CD1c-positive myeloid dendritic cell (primary cell): ENCODE measurements at regions not wholly inside any gene's neighbourhood (a gene's known extent, or its start where the extent isn't known, plus 50 kb on each side); places are given as distances from the start of the nearest gene placed in this dataset.

Source experiments
- DNase-seq: peaks from one replicate; pipeline ENCODE4 v3.0.0-alpha.2; 2016; ENCODE audit errors: extremely low spot score

DNA sequence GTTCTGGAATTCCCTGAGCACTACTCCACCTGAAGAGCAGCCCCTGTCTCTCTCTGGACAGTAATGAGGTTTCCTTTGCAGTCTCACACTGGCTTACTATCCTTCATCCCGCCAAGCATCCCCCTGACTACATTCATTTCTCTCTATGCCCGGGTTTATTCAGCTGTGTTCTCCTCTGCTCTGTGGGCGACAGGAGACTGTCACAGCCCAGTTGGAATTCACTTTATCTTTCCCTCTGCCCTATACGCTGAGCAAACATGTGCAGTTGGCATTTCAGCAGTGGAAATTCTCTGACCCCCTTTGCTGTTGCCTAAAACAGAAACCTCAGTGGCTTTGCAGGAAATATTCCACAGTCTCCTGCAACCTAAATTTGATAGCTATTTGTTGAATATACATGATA, 83.5 kb upstream of the MAX start:
- no peak for DNase-seq

DNA sequence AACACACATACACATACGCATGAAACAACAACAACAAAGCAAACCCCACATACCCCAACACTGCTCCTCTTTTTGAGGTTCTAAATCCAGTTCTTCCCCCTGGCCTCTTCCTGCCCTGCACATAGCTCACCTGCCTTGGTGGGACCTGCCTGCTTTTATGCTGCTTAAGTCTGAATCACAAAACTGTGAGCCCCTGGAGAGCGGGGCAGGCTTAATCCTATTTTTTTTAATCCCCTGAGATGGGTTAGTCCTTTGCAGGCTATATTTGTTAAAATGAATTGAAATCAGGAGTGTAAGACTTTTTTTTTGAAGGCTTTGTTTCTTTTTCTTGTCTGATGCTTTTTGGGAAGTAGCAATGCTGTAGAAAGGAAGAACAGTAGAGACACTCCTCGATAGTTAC, 84.6 kb upstream of the MAX start:
- DNase-seq, result no peak

- DNase-seq, result no peak
Measured at GRCh38 chr14:65187421-65188049, 85.2 kb upstream of the MAX start.

GRCh38 chr14:65190312-65190711, 88.0 kb upstream of the MAX start:
- DNase-seq, result no peak

DNA sequence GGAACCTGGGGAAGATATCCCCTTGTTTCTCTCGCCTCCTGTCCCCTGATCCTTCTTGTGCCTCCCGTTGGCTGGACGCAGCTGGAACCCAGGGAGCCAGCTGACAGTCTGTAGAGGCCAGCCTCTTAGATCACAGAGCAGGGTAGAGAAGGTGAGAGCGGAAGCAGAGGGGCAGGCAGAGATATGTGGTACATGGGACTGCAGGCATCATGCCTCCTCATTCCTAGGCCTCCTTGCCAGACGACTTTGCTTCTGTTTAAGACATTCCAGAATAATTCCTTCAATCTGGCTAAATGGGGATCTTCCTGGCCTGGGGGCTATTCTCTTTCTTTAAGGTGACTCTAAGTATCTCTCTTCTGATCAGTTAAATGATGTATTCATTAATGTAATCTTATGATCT, 89.4 kb upstream of the MAX start:
- DNase-seq, result no peak

DNA sequence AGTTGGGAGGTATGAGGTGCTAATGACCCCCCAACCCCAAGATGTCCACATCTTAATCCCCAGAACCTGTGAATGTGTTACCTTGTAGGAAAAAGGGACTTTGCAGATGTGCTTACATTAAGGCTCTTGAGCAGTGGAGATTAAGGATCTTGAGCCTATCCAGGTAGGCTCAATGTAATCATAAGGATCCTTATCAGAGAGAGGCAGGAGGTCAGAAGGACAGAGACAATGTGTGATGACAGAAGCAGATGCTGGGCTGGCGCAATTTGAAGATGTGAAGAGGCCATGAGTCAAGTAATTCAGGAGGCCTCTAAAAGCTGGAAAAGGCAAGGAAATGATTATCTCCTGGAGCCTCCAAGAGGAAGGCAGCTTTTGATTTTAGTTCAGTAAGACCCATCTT, 90.4 kb upstream of the MAX start:
- no peak for DNase-seq

DNA sequence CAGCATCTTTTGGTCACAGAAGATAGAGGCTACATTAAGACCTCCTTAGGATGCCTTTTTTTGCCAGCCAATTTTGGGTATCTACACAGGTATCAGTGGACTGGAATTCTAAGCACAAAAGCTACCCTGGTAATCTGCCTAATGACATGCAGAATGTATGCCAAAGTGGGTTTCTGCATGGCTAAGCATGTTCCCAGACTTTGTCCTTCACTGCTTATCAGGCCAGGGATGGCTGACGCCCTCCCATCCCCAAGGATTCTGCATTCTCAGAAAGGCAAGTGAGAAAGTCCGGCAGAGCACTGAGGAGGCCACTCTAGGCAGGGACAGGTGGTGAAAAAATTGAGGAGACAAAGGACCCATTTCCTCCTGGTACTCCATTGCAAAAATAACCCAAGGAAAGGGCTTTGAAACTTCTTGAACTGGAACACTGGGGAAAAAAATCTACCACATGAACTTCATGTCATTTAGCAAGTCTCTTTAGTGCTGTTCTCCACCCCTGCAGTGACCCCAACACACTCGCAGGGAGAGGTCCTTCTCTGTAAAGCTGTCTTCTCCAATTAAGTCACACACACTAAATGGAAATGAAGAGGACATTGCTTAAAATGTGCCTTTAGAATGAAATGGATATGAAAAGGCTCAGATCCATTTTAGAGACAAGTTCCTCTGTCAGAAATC, 91.7 kb upstream of the MAX start:
- DNase-seq, result no peak

DNA sequence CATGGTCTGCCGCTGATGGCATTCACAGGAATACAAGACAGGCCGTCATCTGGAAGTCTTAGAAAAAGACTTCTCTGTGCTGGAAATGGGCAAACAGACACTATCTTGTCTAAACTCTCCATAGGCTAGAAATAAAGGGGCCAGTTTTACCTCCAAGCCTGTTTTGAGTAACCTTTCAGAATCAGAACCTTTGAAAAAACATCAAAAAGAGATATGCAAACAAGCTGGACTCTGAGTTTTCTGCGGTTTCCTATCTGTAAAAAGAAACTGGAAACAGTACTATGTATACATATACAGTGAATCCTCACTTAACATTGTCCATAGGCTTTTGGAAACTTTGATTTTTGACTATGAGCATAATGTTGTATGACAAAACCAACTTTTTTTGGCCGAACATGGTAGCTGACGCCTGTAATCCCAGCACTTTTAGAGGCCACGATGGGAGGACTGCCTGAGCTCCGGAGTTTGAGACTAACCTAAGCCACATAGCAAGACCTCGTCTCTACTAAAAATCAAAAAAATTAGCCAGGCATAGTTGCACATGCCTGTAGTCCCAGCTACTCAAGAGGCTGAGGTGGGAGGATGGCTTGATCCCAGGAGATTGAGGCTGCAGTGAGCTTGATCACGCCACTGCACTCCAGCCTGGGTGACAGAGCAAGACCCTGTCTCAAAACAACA, 92.9 kb upstream of the MAX start:
- DNase-seq, result no peak

GRCh38 chr14:65198346-65198745, 96.0 kb upstream of the MAX start:
- no peak for DNase-seq

DNA sequence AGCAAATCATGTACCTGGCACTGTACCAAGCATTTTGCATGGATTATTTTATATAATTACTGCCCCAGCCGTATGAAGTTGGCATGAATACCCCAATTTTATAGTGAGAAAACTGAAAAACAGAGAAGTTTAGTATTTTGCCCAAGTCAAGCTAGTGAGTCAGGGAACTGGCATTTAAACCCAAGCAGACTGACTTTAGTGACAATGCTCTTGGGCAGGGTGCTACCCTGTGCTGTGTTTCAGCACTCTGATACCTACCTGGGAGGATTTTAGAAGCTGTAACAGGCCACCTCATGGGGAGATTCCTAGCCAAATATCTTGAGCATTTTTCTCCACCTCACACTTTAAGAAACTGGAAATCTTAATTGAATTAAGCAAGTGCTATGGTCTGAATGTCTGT, 98.1 kb upstream of the MAX start:
- DNase-seq, result no peak

- DNase-seq, result no peak
Measured at GRCh38 chr14:65203574-65203973, 101.3 kb upstream of the MAX start.

DNA sequence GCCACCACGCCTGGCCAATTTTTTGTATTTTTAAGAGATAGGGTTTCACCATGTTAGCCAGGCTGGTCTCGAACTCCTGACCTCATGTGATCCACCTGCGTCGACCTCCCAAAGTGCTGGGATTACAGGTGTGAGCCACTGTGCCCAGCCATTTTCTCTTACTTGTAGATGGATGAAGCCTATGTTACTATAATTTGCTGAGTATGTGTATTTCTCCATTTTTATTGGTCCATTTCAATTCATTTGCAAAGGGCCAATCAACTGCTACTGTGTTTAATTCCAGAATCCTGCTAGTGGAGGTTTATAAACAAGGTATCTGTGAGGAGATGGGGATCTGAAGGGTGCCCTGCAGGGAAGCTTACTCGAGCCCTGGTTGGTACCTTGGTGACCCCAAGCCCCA, 101.7 kb upstream of the MAX start:
- DNase-seq, result no peak

DNA sequence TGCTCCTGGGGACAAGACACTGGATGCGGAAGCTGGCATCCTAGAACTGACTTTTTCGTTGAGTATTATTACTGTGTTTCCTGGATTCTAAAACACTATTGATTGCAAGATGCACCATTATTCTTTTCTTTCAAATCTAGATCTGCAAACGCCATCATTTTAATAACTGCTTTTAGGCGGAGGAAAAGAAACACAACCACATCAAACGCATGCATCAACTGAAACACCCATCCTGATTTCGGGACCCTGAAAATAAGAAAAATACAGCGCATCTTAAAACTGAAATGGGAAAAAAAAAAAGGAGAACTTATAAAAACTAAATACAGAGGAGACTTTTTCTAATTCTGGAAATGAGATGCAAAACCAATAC, 103.7 kb upstream of the MAX start:
- DNase-seq, result no peak

GRCh38 chr14:65206448-65207096, 104.3 kb upstream of the MAX start:
- DNase-seq, result peak; percentile 88

DNA sequence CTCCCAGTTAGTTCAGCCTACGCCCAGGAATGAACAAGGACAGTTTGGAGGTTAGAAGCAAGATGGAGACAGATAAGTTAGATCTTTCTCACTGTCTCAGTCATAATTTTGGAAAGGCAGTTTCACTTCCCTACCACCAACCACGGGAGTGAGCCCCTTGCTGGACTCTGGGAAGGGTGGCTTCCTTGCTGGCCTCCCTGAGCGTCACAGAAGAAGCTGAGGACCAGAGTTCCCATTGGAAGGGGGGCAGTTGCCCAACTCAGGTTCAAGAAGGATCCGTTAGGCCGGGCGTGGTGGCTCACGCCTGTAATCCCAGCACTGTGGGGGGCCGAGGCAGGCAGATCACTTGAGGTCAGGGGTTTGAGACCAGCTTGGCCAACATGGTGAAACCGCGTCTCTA, 106.2 kb upstream of the MAX start:
- DNase-seq, result peak; percentile 77

DNA sequence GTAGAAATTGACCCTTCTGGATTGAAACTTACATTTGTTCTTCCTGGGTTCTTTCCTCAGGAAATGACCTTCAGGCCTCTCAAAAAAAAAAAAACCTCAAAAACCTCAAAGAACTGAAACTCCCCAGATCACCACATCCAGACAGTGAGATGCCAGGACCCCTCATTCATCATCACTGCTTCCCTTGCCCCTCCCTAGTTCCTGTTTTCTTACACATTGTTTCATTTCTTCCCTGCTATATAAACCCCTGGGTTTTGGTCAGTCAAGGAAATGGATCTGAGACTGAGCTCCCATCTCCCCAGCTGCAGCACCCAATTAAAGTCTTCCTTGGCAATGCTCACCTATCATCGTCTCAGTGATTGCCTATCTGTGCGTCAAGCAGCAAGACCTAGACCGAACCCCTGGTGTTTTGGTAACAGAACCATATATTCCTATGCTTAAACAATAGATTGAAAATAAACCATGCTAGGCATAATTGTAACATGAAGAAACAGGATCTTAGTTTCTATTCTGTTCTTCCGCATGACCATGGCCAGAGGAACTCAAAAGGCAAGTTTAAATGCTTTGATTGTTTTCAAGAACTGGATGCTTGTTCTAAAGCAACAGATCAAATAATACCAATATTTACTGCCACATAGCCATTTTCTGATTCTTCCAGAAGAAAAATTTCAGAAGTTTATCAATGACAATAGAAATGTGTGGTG, 108.0 kb upstream of the MAX start:
- DNase-seq, result peak; percentile 69

DNA sequence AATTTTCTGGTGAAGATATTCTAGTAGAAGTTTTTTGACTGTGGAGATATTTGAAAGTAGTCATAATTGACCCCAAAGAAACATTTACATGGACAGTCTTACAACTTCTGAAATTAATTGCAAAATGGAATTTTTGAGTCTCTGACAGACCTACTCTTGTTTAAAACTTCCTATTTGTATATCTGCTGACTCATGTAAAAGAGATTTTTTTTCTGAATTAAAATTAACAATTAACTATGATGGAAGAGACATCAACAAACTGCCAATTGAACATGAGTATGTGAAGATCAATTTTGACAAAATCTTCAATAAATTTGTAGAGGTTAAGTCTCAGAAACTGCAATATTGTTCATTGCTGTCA, 108.5 kb upstream of the MAX start:
- DNase-seq, result no peak

DNA sequence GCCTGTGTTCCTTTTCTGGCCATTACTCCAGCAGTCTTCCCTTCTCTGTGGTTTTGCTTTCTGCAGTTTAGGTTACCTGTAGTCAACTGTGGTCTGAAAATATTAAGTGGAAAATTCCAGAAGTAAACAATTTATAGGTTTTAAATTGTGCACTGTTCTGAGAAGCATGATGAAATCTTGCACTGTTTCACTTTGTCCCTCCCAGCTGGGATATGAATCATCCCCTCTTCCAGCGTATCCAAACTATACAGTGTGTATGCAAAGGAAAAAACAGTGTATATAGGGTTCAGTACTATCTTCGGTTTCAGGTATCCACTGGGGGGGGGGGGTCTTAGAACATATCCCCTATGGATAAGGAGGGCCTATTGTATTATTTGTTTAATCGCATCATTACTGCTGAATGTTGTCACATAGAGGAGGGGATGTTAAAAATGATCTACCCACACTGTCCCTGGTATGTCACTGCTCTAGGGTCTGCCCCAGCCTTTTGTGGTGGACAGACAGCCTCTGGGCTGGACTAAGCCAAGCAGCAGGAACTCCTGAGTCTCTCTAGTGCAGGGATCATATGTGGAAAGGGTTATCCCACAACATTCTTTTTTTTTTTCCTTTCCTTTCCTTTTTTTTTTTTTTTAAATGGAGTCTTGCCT, 109.1 kb upstream of the MAX start:
- peak; percentile 53 for DNase-seq

DNA sequence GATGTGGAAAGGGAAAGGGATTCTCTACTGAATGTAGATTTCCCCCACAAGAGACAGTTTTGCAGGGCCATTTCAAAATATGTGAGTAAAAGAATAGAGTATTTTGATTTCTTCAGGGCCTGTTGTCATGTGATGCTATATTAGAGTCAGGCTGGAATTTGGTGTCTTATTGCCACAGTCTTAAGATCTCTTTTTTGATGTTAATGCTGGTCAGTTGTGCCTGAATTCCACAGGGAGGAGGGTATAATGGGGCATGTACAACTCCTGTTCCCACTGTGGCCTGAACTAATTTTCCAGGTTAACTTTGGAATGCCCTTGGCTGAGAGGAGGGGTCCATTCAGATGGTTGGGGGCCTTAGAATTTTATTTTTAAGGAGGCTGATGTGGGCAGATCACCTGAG, 111.0 kb upstream of the MAX start:
- no peak for DNase-seq

DNA sequence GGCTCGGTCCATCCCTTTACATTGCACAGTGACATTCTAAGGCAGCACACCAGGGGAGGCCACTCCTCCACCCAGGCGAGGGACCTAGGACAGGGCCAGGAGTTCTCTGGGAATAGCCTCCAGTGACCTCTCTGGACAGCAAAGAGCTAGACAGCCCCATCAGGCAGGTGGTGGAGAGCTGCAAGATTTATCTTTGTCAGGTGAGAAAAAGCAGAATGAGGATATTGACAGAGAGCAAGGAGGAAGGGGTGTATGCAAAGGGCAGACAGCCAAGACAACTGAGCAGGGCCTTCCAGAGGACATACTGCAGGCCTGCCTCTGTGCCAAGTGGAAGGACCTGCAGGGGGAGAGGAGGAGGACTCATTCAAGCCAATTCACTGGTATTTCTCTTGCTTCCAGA, 112.4 kb upstream of the MAX start:
- no peak for DNase-seq

- no peak for DNase-seq
Measured at GRCh38 chr14:65219353-65219752, 117.0 kb upstream of the MAX start.

DNA sequence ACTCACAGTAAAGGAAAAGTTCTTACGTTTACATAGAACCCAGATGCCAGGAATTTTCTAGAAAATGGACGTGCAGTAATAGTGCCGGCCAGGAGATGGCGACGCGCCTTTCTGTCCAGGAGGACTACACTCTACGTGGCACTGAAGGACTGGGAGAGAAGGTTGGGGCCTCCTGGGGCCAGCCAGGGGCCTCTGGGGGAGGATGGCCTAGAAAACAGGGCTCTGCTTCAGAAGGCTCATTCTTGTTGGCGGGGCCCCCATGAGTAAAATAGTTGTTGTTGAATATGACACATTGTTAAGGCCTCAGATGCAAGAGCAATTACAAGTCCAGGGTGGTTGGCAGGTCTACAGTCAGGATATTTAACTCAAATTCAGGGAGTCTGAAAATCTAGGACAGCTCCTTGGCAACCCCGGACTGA, 120.1 kb upstream of the MAX start:
- peak; percentile 67 for DNase-seq
